ENCODE measurements at regions not wholly inside any gene's neighbourhood (a gene's known extent, or its start where the extent isn't known, plus 50 kb on each side); places are given as distances from the start of the nearest gene placed in this dataset.
"Not testable (repeated sequence)": the region's sequence is repeated elsewhere in the genome, so short reads cannot be mapped to it uniquely, and the experiment has no call there.

GRCh38 chr2:129923265-129924091 is 56.0 kb upstream of the RAB6C start:
- peaks cover 8% of the 10 kb centered on the region for H3K27me3 ChIP-seq (replicated peaks; ENCODE audit: control insufficient read depth, insufficient read depth, low read length, poor library complexity, severe bottlenecking)
- peaks cover 3% of the 10 kb centered on the region for H3K4me1 ChIP-seq (ENCODE audit: control insufficient read depth, insufficient read depth, low read length, poor library complexity, severe bottlenecking)
- H3K27ac ChIP-seq (ENCODE audit: insufficient read depth, low read length, poor library complexity, severe bottlenecking), result no peak overlapping the region
- no peaks in the 10 kb centered on the region for H3K36me3 ChIP-seq (ENCODE audit: control insufficient read depth, insufficient read depth, low read length)
- DNase-seq, result no peak
- H3K9me3 ChIP-seq (ENCODE audit: control insufficient read depth, low read length), result peaks cover 4% of the 10 kb centered on the region
- no peak overlapping the region for H3K4me3 ChIP-seq (ENCODE audit: insufficient read depth, low read depth, low read length, poor library complexity, severe bottlenecking)

DNA sequence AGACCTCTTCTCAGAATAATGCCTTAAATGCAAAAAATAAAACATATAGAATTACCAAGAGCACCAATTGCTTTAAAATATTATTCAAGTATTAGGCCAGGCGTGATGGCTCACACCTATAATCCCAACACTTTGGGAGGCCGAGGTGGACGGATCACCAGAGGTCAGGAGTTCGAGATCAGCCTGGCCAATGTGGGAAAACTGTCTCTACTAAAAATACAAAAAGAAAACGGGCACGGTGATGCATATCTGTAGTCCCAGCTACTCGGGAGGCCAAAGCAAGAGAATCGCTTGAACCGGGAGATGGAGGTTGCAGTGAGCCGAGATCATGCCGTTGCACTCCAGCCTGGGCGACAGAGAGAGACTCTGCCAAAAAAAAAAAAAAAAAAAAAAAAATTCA is 55.4 kb upstream of the RAB6C start:
- H3K27me3 ChIP-seq (replicated peaks; ENCODE audit: control insufficient read depth, insufficient read depth, low read length, poor library complexity, severe bottlenecking); DNase-seq; H3K36me3 ChIP-seq (ENCODE audit: control insufficient read depth, insufficient read depth, low read length); H3K27ac ChIP-seq (ENCODE audit: insufficient read depth, low read length, poor library complexity, severe bottlenecking); H3K9me3 ChIP-seq (ENCODE audit: control insufficient read depth, low read length); H3K4me1 ChIP-seq (ENCODE audit: control insufficient read depth, insufficient read depth, low read length, poor library complexity, severe bottlenecking); H3K4me3 ChIP-seq (ENCODE audit: insufficient read depth, low read depth, low read length, poor library complexity, severe bottlenecking): not testable (repeated sequence)

- Histone ChIP-seq H3K4me3 (ENCODE audit: insufficient read depth, low read depth, low read length, poor library complexity, severe bottlenecking) (no peak overlapping the region), H3K4me1 (ENCODE audit: control insufficient read depth, insufficient read depth, low read length, poor library complexity, severe bottlenecking) (peaks cover 3% of the 10 kb centered on the region)
- DNase-seq, result no peak
These were observed 54.1 kb upstream of the RAB6C start for GRCh38 chr2:129925381-129925780.

DNA sequence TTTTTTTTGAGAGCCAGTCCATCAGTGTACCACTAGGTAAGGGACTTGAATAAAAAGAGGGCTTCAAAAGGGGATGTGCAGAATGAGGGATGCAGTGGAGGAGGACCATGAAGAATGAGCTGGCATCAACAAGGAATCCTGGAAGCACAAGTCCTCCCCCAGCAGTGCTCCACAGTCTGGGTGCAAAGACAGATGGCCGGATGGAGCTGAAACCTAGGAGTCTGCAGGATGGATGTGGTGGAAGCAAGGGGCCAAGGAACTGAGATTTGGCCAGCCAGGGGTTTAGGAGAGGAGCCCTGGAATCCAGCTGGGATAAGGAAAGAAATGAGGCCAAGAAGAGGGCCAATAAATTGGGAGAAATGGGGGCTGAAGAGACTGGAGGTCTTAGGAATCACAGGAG is 51.8 kb upstream of the RAB6C start:
- peaks cover 3% of the 10 kb centered on the region for H3K4me1 ChIP-seq (ENCODE audit: control insufficient read depth, insufficient read depth, low read length, poor library complexity, severe bottlenecking)
- no peak overlapping the region for H3K27ac ChIP-seq (ENCODE audit: insufficient read depth, low read length, poor library complexity, severe bottlenecking)
- H3K36me3 ChIP-seq (ENCODE audit: control insufficient read depth, insufficient read depth, low read length), result no peaks in the 10 kb centered on the region
- H3K4me3 ChIP-seq (ENCODE audit: insufficient read depth, low read depth, low read length, poor library complexity, severe bottlenecking), result no peak overlapping the region
- no peak for DNase-seq
- H3K9me3 ChIP-seq (ENCODE audit: control insufficient read depth, low read length), result no peaks in the 10 kb centered on the region
- H3K27me3 ChIP-seq (replicated peaks; ENCODE audit: control insufficient read depth, insufficient read depth, low read length, poor library complexity, severe bottlenecking), result peaks cover 4% of the 10 kb centered on the region

More at GRCh38 chr2:129925381-129925780, 54.1 kb upstream of the RAB6C start:
- Histone ChIP-seq H3K9me3 (ENCODE audit: control insufficient read depth, low read length) (no peaks in the 10 kb centered on the region), H3K27ac (ENCODE audit: insufficient read depth, low read length, poor library complexity, severe bottlenecking) (no peak overlapping the region), H3K27me3 (replicated peaks; ENCODE audit: control insufficient read depth, insufficient read depth, low read length, poor library complexity, severe bottlenecking) (peaks cover 8% of the 10 kb centered on the region), H3K36me3 (ENCODE audit: control insufficient read depth, insufficient read depth, low read length) (no peaks in the 10 kb centered on the region)

DNA sequence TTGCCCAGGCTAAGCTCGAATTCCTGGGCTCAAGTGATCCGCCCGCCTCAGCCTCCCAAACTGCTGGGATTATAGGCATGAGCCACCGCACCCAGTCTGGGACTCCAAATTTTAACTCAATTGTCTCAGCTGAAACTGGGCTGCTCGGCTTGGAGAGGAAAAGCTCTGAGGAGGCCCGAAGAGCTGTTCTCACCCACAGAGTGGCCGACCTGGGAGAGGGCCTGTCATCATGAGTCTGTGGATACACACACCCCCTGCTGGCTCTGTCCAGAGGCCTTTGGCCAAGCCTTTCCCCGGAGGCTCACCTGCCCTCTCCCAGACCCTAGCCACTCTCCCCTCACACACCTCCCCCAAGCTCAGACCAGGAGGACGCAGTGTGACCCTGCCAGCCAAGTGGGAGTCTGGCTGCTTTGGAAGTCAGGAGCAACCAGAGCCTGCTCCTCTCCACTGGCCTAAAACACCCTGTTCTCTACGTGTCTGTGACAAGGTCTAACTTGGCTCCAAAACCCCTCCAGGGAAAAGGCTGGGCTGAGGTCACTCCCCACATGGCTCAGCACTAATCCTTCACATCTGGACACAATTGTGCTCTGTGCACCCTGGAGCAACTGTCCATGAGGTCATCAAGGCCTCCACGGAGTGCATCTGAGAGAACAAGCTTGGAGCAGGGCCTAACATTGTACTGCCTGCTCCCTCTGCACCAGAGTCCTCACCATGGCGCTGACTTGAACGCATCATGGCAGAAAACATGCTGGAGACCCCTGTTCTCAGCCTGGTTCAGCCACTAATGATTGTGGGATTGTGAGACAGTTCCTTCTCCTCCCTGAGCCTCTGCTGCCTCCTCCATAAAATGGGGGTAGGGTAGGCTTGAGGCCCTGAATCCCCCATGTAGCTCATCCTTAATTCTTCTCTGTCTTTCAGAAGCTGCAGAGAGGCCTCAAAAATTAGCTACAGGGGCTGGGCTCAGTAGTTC is 49.9 kb upstream of the RAB6C start:
- no peak overlapping the region for H3K4me3 ChIP-seq (ENCODE audit: insufficient read depth, low read depth, low read length, poor library complexity, severe bottlenecking)
- no peaks in the 10 kb centered on the region for H3K4me1 ChIP-seq (ENCODE audit: control insufficient read depth, insufficient read depth, low read length, poor library complexity, severe bottlenecking)
- DNase-seq, result no peak
- H3K9me3 ChIP-seq (ENCODE audit: control insufficient read depth, low read length), result no peaks in the 10 kb centered on the region
- no peak overlapping the region for H3K27ac ChIP-seq (ENCODE audit: insufficient read depth, low read length, poor library complexity, severe bottlenecking)
- no peaks in the 10 kb centered on the region for H3K27me3 ChIP-seq (replicated peaks; ENCODE audit: control insufficient read depth, insufficient read depth, low read length, poor library complexity, severe bottlenecking)
- H3K36me3 ChIP-seq (ENCODE audit: control insufficient read depth, insufficient read depth, low read length), result no peaks in the 10 kb centered on the region
